C4-2B (cell line): ENCODE measurements at regions not wholly inside any gene's neighbourhood (a gene's known extent, or its start where the extent isn't known, plus 50 kb on each side); places are given as distances from the start of the nearest gene placed in this dataset.

Experiments used
- H3K27ac ChIP-seq: fragments of 450-650 bp; 2 replicates; pipeline ENCODE4 v1.5.1; 2017
- ZFX ChIP-seq: fragments of 450-650 bp; IDR thresholded peaks from 2 replicates; pipeline ENCODE4 v1.6.1; 2017
- TF ChIP-seq, protein P1 (sequence below): fragments of 450-650 bp; conservative IDR thresholded peaks from 2 replicates; pipeline ENCODE4 v1.5.1; 2017; ENCODE audit warnings: mild to moderate bottlenecking

DNA sequence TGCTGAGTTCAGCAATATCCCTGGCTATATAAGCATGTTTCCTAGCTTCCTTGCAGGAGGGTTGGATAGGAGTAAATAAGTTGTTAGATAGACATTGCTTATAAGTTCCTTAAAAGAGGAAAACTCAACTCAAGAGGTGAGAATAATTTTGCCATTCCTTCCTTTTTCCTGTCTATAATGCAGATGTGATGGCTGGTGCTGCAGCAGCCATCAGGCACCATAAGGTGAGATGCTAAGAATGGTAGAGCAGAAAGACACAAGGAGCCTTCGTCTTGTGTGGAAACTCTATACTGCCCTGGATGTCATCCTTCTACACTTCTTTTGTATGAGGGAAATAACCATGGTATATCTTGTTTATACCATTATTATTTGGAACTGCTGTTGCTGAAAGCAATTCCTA lies 74.5 kb upstream of the GRK3 start:
- no peak for TF ChIP-seq ZFX
- H3K27ac ChIP-seq: no peak overlapping the region

DNA sequence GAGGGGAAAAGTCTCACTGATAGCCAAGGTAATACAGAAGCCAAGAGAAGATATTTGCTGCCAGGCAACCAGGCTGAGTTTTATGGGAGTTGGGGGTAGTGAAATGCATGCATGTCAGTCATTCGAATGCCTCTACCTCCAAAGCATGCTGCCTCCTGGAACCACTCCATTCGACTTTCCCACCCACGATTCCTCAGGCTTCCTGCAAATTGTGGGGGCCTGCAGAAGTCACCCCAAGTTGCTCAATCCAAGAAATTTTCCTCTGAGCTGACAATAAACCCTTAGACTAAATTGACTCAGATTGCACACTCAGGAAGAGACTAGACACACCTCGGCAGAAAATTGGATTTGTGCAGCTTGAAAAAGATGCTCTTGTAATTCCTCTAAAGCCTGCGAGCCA lies 73.6 kb upstream of the GRK3 start:
- no peak for TF ChIP-seq ZFX
- TF ChIP-seq, protein P1, sequence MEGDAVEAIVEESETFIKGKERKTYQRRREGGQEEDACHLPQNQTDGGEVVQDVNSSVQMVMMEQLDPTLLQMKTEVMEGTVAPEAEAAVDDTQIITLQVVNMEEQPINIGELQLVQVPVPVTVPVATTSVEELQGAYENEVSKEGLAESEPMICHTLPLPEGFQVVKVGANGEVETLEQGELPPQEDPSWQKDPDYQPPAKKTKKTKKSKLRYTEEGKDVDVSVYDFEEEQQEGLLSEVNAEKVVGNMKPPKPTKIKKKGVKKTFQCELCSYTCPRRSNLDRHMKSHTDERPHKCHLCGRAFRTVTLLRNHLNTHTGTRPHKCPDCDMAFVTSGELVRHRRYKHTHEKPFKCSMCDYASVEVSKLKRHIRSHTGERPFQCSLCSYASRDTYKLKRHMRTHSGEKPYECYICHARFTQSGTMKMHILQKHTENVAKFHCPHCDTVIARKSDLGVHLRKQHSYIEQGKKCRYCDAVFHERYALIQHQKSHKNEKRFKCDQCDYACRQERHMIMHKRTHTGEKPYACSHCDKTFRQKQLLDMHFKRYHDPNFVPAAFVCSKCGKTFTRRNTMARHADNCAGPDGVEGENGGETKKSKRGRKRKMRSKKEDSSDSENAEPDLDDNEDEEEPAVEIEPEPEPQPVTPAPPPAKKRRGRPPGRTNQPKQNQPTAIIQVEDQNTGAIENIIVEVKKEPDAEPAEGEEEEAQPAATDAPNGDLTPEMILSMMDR: no peak
- H3K27ac ChIP-seq: no peak overlapping the region

DNA sequence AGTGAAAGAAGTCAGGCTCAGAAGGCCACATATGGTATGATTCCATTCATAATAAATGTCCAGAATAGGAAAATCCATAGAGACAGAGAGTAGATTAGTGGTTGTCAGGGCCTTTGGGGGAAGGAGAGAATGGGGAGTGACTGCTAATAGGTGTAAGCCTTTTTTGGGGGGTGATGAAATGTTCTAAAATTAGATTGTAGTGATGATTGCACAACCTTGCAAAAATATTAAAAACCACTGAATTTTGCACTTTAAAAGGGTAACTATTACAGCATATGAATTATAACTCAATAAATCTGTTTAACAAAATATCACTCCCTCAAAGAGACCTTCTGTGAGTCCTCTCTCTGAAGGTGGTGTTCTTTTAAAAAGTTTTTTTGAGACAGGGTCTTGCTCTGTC lies 72.3 kb upstream of the GRK3 start:
- no peak overlapping the region for H3K27ac ChIP-seq
- TF ChIP-seq ZFX: no peak
- TF ChIP-seq, protein P1: no peak

DNA sequence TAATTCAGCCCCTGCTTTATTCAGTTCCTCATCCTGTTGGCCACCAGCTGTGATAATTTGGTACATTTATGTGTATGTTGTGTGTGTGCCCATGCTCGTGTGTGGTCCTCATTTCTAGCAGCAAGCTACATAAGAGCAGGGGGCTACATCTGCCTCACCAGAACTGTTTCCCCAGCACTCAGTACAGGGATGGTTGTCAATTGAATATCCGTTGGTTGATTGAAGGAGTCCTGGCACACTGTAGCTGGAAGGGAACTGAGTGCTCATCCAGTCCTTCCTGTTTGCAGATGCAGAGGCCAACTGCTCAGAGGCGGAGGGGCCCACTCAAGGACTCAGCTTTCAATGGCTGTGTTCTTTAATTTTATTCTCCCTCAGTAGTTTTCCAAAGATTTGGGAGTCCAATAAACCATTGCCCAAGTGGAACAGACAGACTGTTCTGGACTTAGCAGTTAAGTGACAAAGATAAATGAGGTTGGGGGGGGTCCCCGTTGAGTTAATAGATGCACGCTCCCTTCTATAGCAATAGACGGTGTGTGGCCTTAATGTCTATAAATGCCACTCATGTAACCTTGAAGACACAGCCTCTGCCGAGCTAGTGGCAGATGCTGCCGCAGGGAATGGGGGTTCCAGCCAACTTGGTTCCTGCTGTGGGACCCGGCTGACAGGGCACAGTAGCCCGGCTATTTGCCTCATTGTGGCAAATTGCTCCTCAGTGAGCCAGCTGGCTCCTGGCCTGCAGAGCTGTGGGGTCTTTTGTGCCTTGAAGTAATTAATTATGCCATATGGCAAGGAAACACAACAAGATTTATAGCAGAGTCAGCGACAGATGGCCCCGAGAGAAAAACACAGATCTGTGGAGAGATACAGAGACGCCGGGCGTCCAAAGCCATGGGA lies 71.4 kb upstream of the GRK3 start:
- TF ChIP-seq, protein P1: no peak
- TF ChIP-seq ZFX: no peak
- H3K27ac ChIP-seq: no peak overlapping the region

DNA sequence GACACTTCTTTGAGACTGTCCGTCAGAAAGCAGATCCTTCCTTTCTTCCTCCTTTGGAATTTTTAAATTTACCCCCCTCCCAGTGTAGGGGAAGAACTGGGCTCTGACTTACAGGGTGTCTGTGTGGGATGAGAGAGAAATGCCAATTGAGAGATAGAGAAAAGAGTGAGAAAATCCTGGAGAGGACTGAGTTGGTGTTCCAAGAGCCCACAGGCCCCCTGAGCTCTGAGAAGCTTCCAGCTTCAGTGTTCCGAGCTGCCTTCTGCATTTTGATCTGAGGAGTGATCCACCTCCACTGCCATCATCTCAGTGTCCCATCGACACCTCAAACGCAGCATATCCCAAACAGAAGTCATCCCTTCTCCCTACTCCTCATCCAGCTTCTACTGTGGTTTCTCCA lies 70.7 kb upstream of the GRK3 start:
- no peak overlapping the region for H3K27ac ChIP-seq

DNA sequence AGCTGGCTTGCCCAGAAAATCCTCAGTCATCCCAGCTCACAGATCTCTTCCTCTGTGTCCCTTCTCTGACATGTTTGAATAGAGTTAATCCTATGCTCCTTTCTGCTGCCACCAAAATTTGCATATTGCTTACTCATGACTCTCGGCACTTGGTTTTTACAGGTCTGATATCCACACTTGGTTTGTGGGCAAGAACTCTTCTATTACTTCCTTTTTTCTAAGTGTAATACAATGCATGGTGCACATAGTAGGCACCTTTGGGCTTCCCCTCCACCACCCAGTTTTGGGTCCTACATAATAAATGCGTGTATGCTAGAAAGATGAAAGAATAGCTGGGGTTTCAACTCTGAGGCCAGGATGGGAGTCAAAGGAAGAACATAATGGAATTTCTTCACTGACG lies 69.7 kb upstream of the GRK3 start:
- TF ChIP-seq, protein P1: no peak
- TF ChIP-seq ZFX: no peak
- no peak overlapping the region for H3K27ac ChIP-seq

More for the DNA sequence above, 70.7 kb upstream of the GRK3 start:
- TF ChIP-seq ZFX: no peak
- TF ChIP-seq, protein P1: no peak

DNA sequence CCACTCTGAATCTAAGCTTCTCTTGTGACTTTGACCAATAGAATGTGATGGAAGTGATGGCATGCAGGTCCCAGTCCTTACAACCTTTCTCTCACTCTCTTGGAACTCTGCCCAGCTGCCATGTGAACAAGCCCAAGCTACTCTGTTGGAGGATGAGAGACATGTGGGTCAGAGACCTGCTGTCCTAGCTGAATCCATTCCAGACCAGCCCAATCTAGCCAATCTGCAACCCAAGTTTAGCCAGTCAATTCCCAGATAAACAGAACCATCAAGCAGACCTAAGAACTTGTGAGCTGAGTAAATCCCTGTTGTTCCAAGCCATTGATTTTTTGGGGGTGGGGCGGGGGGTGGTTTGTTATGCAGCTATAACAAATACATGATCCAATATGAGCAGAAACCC lies 69.2 kb upstream of the GRK3 start:
- TF ChIP-seq ZFX: no peak
- TF ChIP-seq, protein P1: no peak
- no peak overlapping the region for H3K27ac ChIP-seq

DNA sequence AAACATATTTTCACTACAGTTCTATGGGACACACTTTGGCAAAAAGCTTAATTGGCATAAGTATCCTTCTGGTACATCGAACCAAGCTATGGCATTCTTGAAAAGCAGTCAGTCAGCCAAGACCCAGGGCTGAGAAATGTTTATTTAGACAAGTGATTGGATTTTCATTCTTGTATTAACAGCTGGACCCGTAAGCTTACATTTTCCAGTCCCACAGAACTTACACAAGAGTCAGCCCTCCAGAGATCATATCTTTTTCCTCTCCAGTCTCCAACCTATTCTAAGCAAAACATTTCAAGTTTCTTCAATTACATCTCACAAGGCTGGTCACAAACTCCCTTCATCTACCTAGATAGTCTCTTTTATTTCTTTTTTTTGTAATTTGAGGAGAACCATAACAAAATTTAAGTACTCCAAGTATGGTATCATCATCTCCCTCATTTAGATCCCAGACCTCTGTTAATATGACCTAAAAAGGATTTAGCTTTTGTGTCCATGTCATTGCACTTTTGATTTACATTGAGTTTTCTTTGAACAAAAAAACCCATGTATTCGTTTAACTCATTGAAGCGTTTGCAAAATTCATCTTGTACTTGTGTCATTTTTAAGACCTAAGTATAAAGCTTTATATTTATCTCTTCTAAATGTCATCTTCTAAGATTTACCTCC lies 67.9 kb upstream of the GRK3 start:
- TF ChIP-seq, protein P1: no peak
- no peak for TF ChIP-seq ZFX
- H3K27ac ChIP-seq: no peak overlapping the region
